HPDE6-E6E7 (cell line): ENCODE measurements at regions not wholly inside any gene's neighbourhood (a gene's known extent, or its start where the extent isn't known, plus 50 kb on each side); places are given as distances from the start of the nearest gene placed in this dataset.
"Not testable (repeated sequence)": the region's sequence is repeated elsewhere in the genome, so short reads cannot be mapped to it uniquely, and the experiment has no call there.

Experiments
- DNase-seq: peaks from one replicate; pipeline ENCODE4 v3.0.0; 2011; ENCODE audit warnings: missing footprints; ENCODE audit errors: extremely low spot score

DNA sequence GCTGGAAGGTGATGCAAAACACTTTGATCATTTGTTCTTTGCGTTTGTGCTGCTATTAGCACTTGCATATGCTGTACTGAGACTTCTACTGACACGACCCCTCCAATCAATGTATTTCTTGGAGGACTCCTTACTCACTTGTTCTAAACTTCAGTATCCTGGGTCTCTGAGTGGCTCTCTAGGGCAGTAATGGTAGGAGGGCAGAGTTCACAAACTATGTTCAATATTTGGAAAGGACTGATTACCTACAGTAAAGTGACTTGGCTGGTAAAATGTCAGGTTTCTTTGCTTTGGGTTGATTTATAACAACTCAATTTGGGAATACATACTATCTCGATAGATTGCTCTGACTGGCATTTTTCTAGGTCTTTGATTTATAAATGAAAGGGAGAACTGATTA lies 93.7 kb downstream of the TRIM43 start:
- DNase-seq, result no peak

DNA sequence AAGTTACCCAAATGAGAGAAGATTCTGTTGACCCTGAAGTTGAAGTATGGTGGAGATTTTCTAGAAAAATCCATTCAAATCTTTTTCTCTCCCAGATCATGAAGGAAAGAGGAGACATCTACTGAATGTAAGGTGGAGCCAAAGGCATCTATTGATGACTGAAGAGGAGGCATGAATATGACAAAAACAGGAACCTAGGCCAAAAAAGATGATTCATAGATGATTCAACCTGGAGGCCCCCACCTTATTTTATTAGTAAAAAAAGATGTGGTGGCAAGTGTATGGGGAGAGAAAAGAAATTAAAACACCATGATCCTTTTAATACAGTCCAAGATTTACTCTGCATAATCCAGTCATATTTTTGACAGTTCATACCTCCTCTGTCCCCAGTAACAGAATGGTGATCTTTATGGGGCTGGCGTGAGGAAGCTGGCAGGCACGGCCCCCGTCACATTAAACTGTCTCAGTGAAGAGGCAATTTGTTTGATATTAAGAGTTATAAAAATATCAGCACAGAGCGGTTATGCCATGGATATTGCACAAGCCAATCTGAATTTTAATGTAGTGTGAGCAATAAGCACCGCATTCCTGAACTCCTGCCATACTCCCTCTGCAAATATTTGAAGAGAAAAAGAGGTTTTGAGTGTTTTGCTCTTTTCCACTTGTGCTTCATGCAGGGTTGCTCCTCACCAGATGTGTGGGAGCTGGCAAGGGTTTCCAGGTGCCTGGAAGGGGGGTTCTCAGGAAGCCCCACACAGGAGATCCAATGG lies 94.4 kb downstream of the TRIM43 start:
- not testable (repeated sequence) for DNase-seq

DNA sequence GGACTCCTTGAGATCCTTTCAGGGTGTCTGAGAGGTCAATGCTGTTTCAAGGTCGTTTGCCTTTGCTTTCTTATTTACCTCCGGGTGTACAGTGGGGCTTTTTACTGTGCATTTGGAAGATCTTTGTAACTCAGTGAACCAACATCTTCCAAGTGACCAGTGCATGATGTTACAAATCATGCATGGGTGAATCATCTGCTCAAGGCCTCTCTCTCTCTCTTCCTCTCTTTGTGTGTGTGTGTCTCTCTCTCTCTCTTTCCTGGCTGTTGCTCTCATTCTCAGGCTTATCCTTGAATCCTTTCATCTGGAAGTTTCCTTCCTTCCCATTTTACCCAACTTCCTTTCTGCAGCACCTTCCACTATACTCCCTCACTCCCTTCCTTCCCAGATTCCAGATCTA lies 96.1 kb downstream of the TRIM43 start:
- DNase-seq, result not testable (repeated sequence)

- not testable (repeated sequence) for DNase-seq
Observed at GRCh38 chr2:95691210-95691609, 99.4 kb downstream of the TRIM43 start.

DNA sequence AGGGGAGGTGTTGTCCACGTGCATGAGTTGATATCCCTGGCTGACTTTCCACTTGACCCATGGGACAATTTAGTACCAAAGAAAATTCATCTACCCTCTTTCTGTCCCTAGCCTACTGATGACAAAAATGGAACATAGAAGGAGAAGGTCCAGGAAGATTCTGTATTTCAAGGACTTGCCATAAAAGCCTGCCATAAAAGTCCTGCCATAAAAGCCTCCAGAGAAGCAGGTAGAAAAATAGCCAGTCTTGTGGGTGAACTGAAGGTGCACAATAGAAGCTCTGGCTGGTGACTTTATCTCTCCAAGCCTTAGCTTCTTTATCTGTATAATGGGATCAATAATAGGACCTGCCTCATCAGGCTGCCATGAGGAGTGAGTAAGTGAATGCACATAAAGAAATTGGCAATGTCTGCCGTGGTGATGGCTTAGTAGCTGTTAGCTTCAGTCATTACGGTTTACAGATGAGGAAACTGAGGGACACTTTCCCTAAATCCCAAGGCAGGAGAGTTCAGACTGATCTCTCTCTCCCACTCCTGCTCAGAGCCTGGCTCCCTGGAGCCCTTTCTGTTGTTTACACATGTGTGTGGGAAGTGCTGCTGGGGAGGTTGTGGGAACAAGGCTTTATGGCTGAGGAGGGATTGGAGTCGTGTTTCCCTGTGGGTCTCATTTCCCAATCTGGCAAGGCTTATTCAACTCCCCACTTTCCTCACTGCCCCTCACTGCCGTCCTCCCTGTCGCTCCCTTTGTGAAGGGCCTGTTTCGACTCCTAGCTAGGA lies 101.5 kb downstream of the TRIM43 start:
- DNase-seq, result not testable (repeated sequence)

- DNase-seq, result no peak
Observed at GRCh38 chr2:95695613-95696012, 103.8 kb downstream of the TRIM43 start.

DNA sequence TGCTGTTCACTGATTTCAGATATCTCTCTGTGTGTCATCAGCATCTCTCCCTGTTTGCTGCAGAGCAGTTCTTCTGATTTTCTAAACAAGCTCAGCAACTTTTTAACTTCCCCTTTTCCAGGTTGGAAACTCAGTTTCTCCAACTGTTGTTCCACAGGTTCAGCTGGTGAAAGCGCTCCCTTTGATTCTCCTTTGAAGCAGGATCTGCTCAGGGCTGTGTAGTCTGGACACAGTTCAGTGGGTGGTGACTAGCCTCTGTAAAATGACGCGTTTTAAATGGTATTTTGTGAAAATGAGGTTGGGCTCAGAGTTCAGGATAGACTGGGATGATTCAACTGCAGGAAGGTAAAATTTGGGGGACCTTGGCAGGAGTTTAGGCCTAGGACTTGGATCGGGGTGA lies 106.3 kb downstream of the TRIM43 start:
- no peak for DNase-seq

- not testable (repeated sequence) for DNase-seq
Observed at GRCh38 chr2:95699201-95700184, 107.7 kb downstream of the TRIM43 start.

GRCh38 chr2:95700519-95700918 lies 108.7 kb downstream of the TRIM43 start:
- DNase-seq, result no peak

GRCh38 chr2:95702471-95702870 lies 110.7 kb downstream of the TRIM43 start:
- no peak for DNase-seq

DNA sequence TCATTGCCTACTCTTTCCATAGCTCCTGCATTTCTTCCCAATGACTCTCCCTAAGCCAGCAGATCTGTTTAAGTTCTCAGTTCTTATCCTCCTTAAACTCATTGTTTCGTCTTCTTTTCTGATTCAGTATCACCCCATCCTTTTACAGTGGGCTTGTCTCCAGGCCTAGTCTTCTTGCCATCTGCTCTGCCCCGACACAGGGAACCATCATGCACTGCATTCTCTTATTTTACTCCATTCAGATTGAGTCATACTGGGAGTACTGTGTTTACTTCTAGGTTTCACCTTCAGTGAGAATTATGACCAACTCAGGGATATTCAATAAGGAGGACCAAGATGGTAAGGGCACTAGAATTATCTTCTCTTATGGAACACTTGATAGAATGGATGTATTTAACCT lies 115.4 kb downstream of the TRIM43 start:
- DNase-seq, result not testable (repeated sequence)

DNA sequence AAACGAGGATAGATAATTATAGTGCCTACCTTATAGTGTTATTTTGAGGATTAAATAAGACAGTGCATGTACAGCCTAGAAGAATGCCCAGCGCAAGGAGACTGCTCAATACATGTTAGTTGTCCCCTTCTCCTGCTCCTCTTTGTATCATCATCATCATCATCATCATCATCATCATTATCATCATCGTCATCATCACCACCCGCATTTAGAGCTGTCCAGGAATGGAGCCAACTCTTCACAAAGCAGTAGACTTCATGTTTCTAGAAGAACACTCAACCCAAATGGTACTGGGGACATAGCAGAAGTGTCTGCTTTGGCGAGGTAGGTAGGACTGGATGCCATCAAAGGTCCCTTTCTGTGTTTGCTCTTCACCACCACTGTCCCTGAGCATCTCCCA lies 116.0 kb downstream of the TRIM43 start:
- no peak for DNase-seq

DNA sequence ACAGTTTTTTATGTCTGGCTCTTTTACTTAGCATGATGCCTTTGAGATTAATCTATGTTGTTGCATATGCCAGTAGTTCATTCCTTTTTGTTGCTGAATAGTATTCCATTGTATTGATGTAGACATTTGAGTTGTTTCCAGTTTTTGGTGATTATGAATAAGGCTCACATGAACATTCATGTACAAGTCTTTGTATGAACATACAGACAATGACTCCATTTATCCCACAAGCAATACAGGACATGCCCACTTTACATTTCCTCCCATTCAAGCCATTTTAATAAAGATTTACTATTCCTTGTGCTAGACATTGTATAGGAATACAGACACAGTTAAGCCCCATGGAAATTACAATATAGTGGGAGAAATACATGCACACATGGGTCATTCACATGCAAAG lies 118.0 kb downstream of the TRIM43 start:
- no peak for DNase-seq

DNA sequence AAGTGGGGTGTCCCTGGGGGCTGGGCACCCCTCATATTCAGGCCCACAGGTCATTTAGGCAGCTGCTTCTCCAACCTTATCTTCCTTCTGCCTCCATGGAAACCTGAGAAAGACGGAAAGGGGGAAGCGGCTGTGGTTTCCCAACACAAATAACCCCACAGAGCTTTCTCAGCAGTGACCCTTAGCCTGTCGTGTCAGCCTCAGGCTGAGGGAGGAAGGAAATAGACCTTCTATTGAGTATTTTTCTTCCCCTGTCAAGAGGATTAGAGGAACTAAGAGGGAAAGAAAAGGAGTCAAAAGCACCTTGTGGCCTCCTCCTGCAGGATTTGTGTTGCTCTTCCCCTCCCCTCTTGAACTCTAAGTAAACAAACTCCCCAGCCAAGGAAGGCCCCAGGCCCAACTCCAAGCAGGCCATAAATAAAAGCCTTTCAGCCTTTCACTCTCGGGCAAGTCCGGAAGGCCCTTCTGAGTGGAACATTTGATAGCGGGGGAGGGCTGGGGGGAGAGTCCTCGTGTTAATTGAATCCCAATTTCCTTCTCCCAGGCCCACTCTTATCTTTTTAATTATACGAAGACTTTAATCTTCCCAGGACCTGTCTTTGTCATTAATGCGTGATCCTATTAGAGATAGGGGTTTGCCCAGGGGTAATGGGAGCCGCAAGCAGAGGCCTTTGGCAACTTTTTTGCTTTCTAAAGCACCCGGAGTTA lies 121.8 kb downstream of the TRIM43 start:
- not testable (repeated sequence) for DNase-seq

DNA sequence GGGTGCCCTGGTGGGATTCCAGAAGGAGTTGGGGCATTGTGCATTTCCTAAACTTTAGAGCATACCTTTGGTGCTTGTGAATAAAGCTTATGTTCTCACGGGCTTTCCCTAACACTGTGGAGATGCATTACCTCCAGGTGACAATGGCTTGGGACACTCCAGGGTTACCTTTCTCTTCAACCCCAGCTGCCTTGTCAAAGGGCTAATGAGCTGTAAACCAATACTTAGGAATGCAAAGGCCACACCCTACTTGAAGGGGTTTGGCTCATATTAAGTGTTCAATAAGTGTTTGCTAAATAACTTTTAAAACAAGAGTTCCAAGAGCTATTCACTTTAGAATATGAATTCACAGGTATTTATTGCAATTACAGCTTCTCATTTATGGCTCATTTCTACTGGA lies 122.6 kb downstream of the TRIM43 start:
- DNase-seq, result not testable (repeated sequence)

DNA sequence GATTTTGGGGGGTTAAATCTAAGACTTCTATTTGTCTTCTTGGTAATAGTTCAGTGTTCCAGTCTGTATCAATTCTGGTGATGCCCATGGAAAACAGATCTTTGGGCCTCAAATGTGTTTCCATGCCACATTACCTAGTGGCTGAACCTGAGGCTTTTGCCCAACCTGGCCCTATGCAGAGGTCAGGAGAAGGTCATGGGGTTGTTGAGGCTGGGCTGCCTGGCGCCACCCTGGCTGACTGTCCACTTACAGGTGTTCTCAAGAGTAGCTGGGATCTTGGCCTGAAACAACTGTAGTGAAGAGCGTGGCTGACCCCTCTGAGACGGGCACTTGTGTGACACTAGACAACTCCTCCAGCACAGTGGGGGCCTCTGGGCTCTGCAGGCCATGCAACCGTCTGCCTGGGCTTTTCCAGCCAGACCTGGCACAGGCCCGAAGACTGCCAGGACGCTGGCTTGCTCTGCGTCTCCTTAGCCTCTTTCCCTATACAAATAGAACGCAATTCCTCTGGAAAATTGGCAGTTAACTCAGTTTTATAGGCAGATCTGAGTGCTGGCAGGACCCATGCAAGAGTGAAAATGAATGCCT lies 127.8 kb downstream of the TRIM43 start:
- no peak for DNase-seq

GRCh38 chr2:95721726-95722125 lies 129.9 kb downstream of the TRIM43 start:
- DNase-seq, result no peak

DNA sequence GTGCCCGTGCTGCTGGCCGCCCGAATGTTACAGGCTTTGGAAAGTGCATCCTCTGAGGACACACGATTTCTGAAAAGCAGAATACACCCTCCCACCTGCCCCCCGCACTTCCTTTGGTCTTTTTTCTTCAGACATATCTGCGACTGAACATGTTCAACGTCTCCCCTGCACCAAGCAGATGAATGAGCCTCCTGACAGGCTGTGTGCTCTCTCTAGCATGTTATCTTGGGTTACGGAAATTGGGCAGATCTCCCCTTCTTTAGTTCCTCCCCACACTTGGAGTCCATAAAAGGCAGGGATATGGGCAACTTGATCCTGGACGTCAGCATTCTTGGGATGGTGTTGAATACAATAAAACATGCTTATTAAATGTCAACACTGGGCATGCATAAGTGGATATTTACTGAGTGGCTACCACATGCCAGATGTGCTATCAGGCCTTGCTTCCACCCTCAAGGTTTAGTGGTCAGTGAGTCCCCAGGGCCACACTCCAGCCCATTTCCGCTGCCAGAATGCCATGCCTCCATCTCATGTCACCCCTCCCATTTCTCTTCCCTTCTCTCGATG lies 130.4 kb downstream of the TRIM43 start:
- no peak for DNase-seq

- not testable (repeated sequence) for DNase-seq
Observed at GRCh38 chr2:95723627-95724210, 131.9 kb downstream of the TRIM43 start.

- DNase-seq, result not testable (repeated sequence)
Observed at GRCh38 chr2:95725191-95725590, 133.4 kb downstream of the TRIM43 start.
